ENCODE measurements at regions not wholly inside any gene's neighbourhood (a gene's known extent, or its start where the extent isn't known, plus 50 kb on each side); places are given as distances from the start of the nearest gene placed in this dataset.

DNA sequence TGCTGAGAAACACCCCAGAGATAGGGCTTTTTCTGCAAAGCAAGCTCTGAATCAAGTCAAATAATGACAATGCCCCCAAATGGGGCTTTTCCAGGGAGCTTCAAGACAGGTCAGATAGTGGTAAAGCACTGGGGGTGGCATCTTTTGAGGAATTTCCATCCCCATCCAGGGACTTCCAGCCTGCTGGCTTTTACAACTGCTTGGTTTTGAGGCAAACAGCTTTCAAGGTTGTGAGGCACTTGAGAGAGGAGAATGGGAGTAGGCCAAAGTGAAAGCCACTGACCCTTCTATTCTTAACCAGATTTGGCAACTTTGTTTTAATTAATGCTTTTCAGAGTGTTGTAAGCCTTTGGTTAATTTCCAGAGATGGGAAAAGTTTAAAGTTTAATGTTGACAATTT lies 762.0 kb upstream of the POU3F3 start:
- TF ChIP-seq, protein P1, sequence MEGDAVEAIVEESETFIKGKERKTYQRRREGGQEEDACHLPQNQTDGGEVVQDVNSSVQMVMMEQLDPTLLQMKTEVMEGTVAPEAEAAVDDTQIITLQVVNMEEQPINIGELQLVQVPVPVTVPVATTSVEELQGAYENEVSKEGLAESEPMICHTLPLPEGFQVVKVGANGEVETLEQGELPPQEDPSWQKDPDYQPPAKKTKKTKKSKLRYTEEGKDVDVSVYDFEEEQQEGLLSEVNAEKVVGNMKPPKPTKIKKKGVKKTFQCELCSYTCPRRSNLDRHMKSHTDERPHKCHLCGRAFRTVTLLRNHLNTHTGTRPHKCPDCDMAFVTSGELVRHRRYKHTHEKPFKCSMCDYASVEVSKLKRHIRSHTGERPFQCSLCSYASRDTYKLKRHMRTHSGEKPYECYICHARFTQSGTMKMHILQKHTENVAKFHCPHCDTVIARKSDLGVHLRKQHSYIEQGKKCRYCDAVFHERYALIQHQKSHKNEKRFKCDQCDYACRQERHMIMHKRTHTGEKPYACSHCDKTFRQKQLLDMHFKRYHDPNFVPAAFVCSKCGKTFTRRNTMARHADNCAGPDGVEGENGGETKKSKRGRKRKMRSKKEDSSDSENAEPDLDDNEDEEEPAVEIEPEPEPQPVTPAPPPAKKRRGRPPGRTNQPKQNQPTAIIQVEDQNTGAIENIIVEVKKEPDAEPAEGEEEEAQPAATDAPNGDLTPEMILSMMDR (IDR thresholded peaks at IDR 0.05) = no peak
- Histone ChIP-seq H3K79me2 (ENCODE audit: insufficient read depth, low read length) (no peaks in the 10 kb centered on the region), H3K4me3 (replicated peaks in 1 of 3; ENCODE audit: low read depth in 2 of 3, low read length in 3 of 3) (no peak overlapping the region), H3K9ac (ENCODE audit: insufficient read depth, low read length, poor library complexity, severe bottlenecking) (no peak overlapping the region), H4K20me1 (ENCODE audit: insufficient read depth, low read length) (no peaks in the 10 kb centered on the region), H3K27ac (ENCODE audit: low read depth in 1 of 2, low read length in 2 of 2) (no peak overlapping the region), H3K9me3 (replicated peaks in 1 of 2; ENCODE audit: control insufficient read depth in 1 of 2, insufficient read depth in 1 of 2, low read length in 2 of 2) (peaks cover 8% of the 10 kb centered on the region in 2 donors), H3K27me3 (ENCODE audit: control insufficient read depth in 2 of 2, insufficient read depth in 2 of 2, low read length in 2 of 2) (no peaks in the 10 kb centered on the region), H3K4me1 (ENCODE audit: control insufficient read depth in 1 of 2, insufficient read depth in 2 of 2, low read length in 2 of 2) (no peaks in the 10 kb centered on the region), H3K36me3 (replicated peaks in 1 of 2; ENCODE audit: control insufficient read depth in 1 of 2, insufficient read depth in 2 of 2, low read length in 2 of 2) (no peaks in the 10 kb centered on the region), H3K4me2 (replicated peaks; ENCODE audit: extremely low read depth, low read length, poor library complexity, severe bottlenecking) (no peak overlapping the region), H2AFZ (ENCODE audit: insufficient read depth, low read depth, low read length, poor library complexity, severe bottlenecking) (no peak overlapping the region)
- H3K36me3 Mint-ChIP-seq = no peaks in the 10 kb centered on the region
- intact Hi-C loops (cut with micrococcal nuclease) = no loop called here
- H3K27me3 Mint-ChIP-seq (ENCODE audit: low read depth in 3 of 3) = no peaks in the 10 kb centered on the region
- no peak overlapping the region for H3K27ac Mint-ChIP-seq
- peaks cover 0 to 7% (median 3%) of the 10 kb centered on the region in 7 donors for H3K9me3 Mint-ChIP-seq
- H3K4me1 Mint-ChIP-seq = no peaks in the 10 kb centered on the region
- H3K4me3 Mint-ChIP-seq = no peak overlapping the region
- no peak for DNase-seq

DNA sequence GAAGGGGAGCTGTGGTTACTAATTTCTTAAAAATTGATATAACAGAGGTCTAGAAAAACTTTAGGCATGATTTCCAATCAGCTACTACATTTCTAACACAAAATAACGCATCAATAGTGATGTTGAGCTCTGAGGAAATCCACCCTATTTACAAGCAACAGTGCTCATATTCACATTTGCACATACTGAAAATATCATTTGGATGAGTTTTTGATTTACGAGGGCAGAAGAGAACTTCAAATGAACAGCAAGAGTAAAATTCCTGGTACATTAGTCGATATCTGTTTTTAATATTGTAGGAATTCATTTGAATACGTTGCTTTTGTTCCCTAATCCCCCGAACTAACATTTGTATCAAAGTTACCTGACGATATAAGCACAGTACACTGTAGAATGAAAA lies 761.0 kb upstream of the POU3F3 start:
- Histone ChIP-seq H3K79me2 (ENCODE audit: insufficient read depth, low read length) (no peaks in the 10 kb centered on the region), H3K4me2 (replicated peaks; ENCODE audit: extremely low read depth, low read length, poor library complexity, severe bottlenecking) (no peak overlapping the region), H3K27me3 (ENCODE audit: control insufficient read depth in 2 of 2, insufficient read depth in 2 of 2, low read length in 2 of 2) (no peaks in the 10 kb centered on the region), H3K9ac (ENCODE audit: insufficient read depth, low read length, poor library complexity, severe bottlenecking) (no peak overlapping the region), H3K4me3 (replicated peaks in 1 of 3; ENCODE audit: low read depth in 2 of 3, low read length in 3 of 3) (no peak overlapping the region), H3K9me3 (replicated peaks in 1 of 2; ENCODE audit: control insufficient read depth in 1 of 2, insufficient read depth in 1 of 2, low read length in 2 of 2) (peaks cover 8% of the 10 kb centered on the region in 2 donors), H3K4me1 (ENCODE audit: control insufficient read depth in 1 of 2, insufficient read depth in 2 of 2, low read length in 2 of 2) (no peaks in the 10 kb centered on the region), H3K27ac (ENCODE audit: low read depth in 1 of 2, low read length in 2 of 2) (no peak overlapping the region), H3K36me3 (replicated peaks in 1 of 2; ENCODE audit: control insufficient read depth in 1 of 2, insufficient read depth in 2 of 2, low read length in 2 of 2) (no peaks in the 10 kb centered on the region), H4K20me1 (ENCODE audit: insufficient read depth, low read length) (no peaks in the 10 kb centered on the region), H2AFZ (ENCODE audit: insufficient read depth, low read depth, low read length, poor library complexity, severe bottlenecking) (no peak overlapping the region)
- H3K27me3 Mint-ChIP-seq (ENCODE audit: low read depth in 3 of 3) = no peaks in the 10 kb centered on the region
- WGBS (ENCODE audit: insufficient coverage) = no CpG with 5 or more reads among the region's 6 CpGs
- intact Hi-C loops (cut with micrococcal nuclease) = no loop called here
- DNase-seq = no peak
- H3K36me3 Mint-ChIP-seq = no peaks in the 10 kb centered on the region
- TF ChIP-seq, protein P1 (IDR thresholded peaks at IDR 0.05) = no peak
- no peak overlapping the region for H3K4me3 Mint-ChIP-seq
- no peak overlapping the region for H3K27ac Mint-ChIP-seq
- H3K9me3 Mint-ChIP-seq = peaks cover 0 to 7% (median 3%) of the 10 kb centered on the region in 7 donors
- H3K4me1 Mint-ChIP-seq = no peaks in the 10 kb centered on the region
